ENCODE measurements at regions not wholly inside any gene's neighbourhood (a gene's known extent, or its start where the extent isn't known, plus 50 kb on each side); places are given as distances from the start of the nearest gene placed in this dataset.

- TF ChIP-seq, protein P1, sequence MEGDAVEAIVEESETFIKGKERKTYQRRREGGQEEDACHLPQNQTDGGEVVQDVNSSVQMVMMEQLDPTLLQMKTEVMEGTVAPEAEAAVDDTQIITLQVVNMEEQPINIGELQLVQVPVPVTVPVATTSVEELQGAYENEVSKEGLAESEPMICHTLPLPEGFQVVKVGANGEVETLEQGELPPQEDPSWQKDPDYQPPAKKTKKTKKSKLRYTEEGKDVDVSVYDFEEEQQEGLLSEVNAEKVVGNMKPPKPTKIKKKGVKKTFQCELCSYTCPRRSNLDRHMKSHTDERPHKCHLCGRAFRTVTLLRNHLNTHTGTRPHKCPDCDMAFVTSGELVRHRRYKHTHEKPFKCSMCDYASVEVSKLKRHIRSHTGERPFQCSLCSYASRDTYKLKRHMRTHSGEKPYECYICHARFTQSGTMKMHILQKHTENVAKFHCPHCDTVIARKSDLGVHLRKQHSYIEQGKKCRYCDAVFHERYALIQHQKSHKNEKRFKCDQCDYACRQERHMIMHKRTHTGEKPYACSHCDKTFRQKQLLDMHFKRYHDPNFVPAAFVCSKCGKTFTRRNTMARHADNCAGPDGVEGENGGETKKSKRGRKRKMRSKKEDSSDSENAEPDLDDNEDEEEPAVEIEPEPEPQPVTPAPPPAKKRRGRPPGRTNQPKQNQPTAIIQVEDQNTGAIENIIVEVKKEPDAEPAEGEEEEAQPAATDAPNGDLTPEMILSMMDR (IDR thresholded peaks at IDR 0.05; ENCODE audit: borderline replicate concordance, extremely low read depth, low read length, poor library complexity, severe bottlenecking): no peak
- TF ChIP-seq EZH2 (IDR thresholded peaks at IDR 0.05; ENCODE audit: borderline replicate concordance, low read depth, low read length, severe bottlenecking): no peak
These were observed 270.8 kb upstream of the RGS6 start for GRCh38 chr14:71661441-71661840.

Measured in DND-41 (cell line).